ENCODE measurements at regions not wholly inside any gene's neighbourhood (a gene's known extent, or its start where the extent isn't known, plus 50 kb on each side); places are given as distances from the start of the nearest gene placed in this dataset.

GRCh38 chr5:20370061-20370460, 382.1 kb upstream of the CDH18 start:
- H3K36me3 Mint-ChIP-seq (ENCODE audit: unreplicated experiment) = no peaks in the 10 kb centered on the region
- H3K27ac Mint-ChIP-seq (ENCODE audit: unreplicated experiment) = no peak overlapping the region
- H3K4me1 Mint-ChIP-seq (ENCODE audit: low read depth, unreplicated experiment) = no peaks in the 10 kb centered on the region
- TF ChIP-seq CTCF (IDR thresholded peaks at IDR 0.05; ENCODE audit: partially characterized antibody, unreplicated experiment) = no peak
- H3K9me3 Mint-ChIP-seq (ENCODE audit: unreplicated experiment) = peaks cover 2% of the 10 kb centered on the region
- H3K27me3 Mint-ChIP-seq (ENCODE audit: unreplicated experiment) = no peaks in the 10 kb centered on the region
- no peak overlapping the region for H3K4me3 Mint-ChIP-seq (ENCODE audit: unreplicated experiment)
- no peak for DNase-seq

GRCh38 chr5:20369518-20369885, 381.5 kb upstream of the CDH18 start:
- H3K4me3 Mint-ChIP-seq (ENCODE audit: unreplicated experiment) = no peak overlapping the region
- H3K4me1 Mint-ChIP-seq (ENCODE audit: low read depth, unreplicated experiment) = no peaks in the 10 kb centered on the region
- H3K36me3 Mint-ChIP-seq (ENCODE audit: unreplicated experiment) = no peaks in the 10 kb centered on the region
- no peaks in the 10 kb centered on the region for H3K27me3 Mint-ChIP-seq (ENCODE audit: unreplicated experiment)
- no peak for DNase-seq
- no peak overlapping the region for H3K27ac Mint-ChIP-seq (ENCODE audit: unreplicated experiment)
- H3K9me3 Mint-ChIP-seq (ENCODE audit: unreplicated experiment) = peaks cover 2% of the 10 kb centered on the region
- TF ChIP-seq CTCF (IDR thresholded peaks at IDR 0.05; ENCODE audit: partially characterized antibody, unreplicated experiment) = no peak

- no peak for TF ChIP-seq CTCF (IDR thresholded peaks at IDR 0.05; ENCODE audit: partially characterized antibody, unreplicated experiment)
- H3K4me3 Mint-ChIP-seq (ENCODE audit: unreplicated experiment) = no peak overlapping the region
- H3K4me1 Mint-ChIP-seq (ENCODE audit: low read depth, unreplicated experiment) = no peaks in the 10 kb centered on the region
- no peak overlapping the region for H3K27ac Mint-ChIP-seq (ENCODE audit: unreplicated experiment)
- DNase-seq = no peak
- peaks cover 2% of the 10 kb centered on the region for H3K9me3 Mint-ChIP-seq (ENCODE audit: unreplicated experiment)
- no peaks in the 10 kb centered on the region for H3K36me3 Mint-ChIP-seq (ENCODE audit: unreplicated experiment)
- no peaks in the 10 kb centered on the region for H3K27me3 Mint-ChIP-seq (ENCODE audit: unreplicated experiment)
Measured at GRCh38 chr5:20368571-20369517, 380.8 kb upstream of the CDH18 start.

- H3K27ac Mint-ChIP-seq (ENCODE audit: unreplicated experiment) = no peak overlapping the region
- no peaks in the 10 kb centered on the region for H3K27me3 Mint-ChIP-seq (ENCODE audit: unreplicated experiment)
- TF ChIP-seq CTCF (IDR thresholded peaks at IDR 0.05; ENCODE audit: partially characterized antibody, unreplicated experiment) = no peak
- no peak overlapping the region for H3K4me3 Mint-ChIP-seq (ENCODE audit: unreplicated experiment)
- DNase-seq = no peak
- peaks cover 2% of the 10 kb centered on the region for H3K9me3 Mint-ChIP-seq (ENCODE audit: unreplicated experiment)
- no peaks in the 10 kb centered on the region for H3K36me3 Mint-ChIP-seq (ENCODE audit: unreplicated experiment)
- H3K4me1 Mint-ChIP-seq (ENCODE audit: low read depth, unreplicated experiment) = no peaks in the 10 kb centered on the region
Measured at GRCh38 chr5:20367178-20367577, 379.2 kb upstream of the CDH18 start.

- Mint-ChIP-seq H3K9me3 (ENCODE audit: unreplicated experiment) (peaks cover 2% of the 10 kb centered on the region), H3K27me3 (ENCODE audit: unreplicated experiment) (no peaks in the 10 kb centered on the region), H3K4me3 (ENCODE audit: unreplicated experiment) (no peak overlapping the region), H3K36me3 (ENCODE audit: unreplicated experiment) (no peaks in the 10 kb centered on the region), H3K4me1 (ENCODE audit: low read depth, unreplicated experiment) (no peaks in the 10 kb centered on the region), H3K27ac (ENCODE audit: unreplicated experiment) (no peak overlapping the region)
- no peak for DNase-seq
- TF ChIP-seq CTCF (IDR thresholded peaks at IDR 0.05; ENCODE audit: partially characterized antibody, unreplicated experiment) = no peak
Measured at GRCh38 chr5:20360263-20360662, 372.3 kb upstream of the CDH18 start.

All from glutamatergic neuron (in vitro differentiated cells).